Common myeloid progenitor, CD34-positive (primary cell): ENCODE measurements at regions not wholly inside any gene's neighbourhood (a gene's known extent, or its start where the extent isn't known, plus 50 kb on each side); places are given as distances from the start of the nearest gene placed in this dataset.
A peak's percentile ranks its signal among the peaks of the same experiment; 100 is the strongest.

ENCODE experiments used
- CTCF ChIA-PET: fragments of 350-600 bp; sonication (Branson Sonifier 250); formaldehyde crosslinking; loops from one replicate; lab custom pipeline; 2021; ENCODE audit warnings: antibody characterized with exemption; lab: Charles Lee
- POLR2A ChIA-PET: fragments of 350-600 bp; sonication (Branson Sonifier 250); formaldehyde crosslinking; loops from one replicate; lab custom pipeline; 2021; ENCODE audit warnings: antibody characterized with exemption; lab: Charles Lee
- DNase-seq, 3 donors: peaks; one replicate each; pipeline versions ENCODE4 v3.0.0 to v3.0.0-alpha.2; 2013
- H3K27ac ChIP-seq, 2 experiments: 1 replicate in 1 of 2; 2 replicates in 1 of 2; pipeline ENCODE4 v1.7.0; 2013; ENCODE audit warnings: inconsistent platforms in 2 of 2, low read length in 2 of 2, mild to moderate bottlenecking in 2 of 2, low read depth in 1 of 2, moderate library complexity in 1 of 2; ENCODE audit not compliant: severe bottlenecking in 2 of 2, insufficient read depth in 1 of 2, poor library complexity in 1 of 2
- H3K27me3 ChIP-seq, 5 experiments: replicated peaks in 2 of 5; 1 replicate in 3 of 5; 2 replicates in 2 of 5; pipeline versions ENCODE4 v1.6.1 to v1.7.0; 2013; ENCODE audit warnings: low read length in 4 of 5, mild to moderate bottlenecking in 2 of 5, moderate library complexity in 2 of 5, inconsistent platforms in 1 of 5; ENCODE audit not compliant: insufficient read depth in 5 of 5, control insufficient read depth in 4 of 5
- H3K36me3 ChIP-seq, 4 experiments: 1 replicate in 2 of 4; 2 replicates in 2 of 4; pipeline versions ENCODE4 v1.6.1 to v1.7.0; 2013; ENCODE audit warnings: low read length in 3 of 4, control low read depth in 1 of 4, mild to moderate bottlenecking in 1 of 4; ENCODE audit not compliant: control insufficient read depth in 4 of 4, insufficient read depth in 4 of 4
- H3K4me1 ChIP-seq, 4 experiments: 1 replicate in 3 of 4; 2 replicates in 1 of 4; pipeline versions ENCODE4 v1.6.1 to v1.7.1; 2013; ENCODE audit warnings: low read length in 3 of 4, mild to moderate bottlenecking in 3 of 4, control low read depth in 1 of 4, inconsistent platforms in 1 of 4, moderate library complexity in 1 of 4; ENCODE audit not compliant: control insufficient read depth in 4 of 4, insufficient read depth in 4 of 4; ENCODE audit errors: control extremely low read depth in 1 of 4
- H3K4me3 ChIP-seq, 7 experiments: 1 replicate in 4 of 7; 2 replicates in 3 of 7; pipeline versions ENCODE4 v1.5.1 to v1.7.0; 2013; ENCODE audit warnings: mild to moderate bottlenecking in 7 of 7, low read length in 6 of 7, moderate library complexity in 6 of 7, inconsistent platforms in 2 of 7, low read depth in 2 of 7, control low read depth in 1 of 7; ENCODE audit not compliant: insufficient read depth in 4 of 7, control insufficient read depth in 1 of 7; ENCODE audit errors: extremely low read depth in 1 of 7
- H3K9me3 ChIP-seq, 5 experiments: 1 replicate in 4 of 5; 2 replicates in 1 of 5; pipeline versions ENCODE4 v1.6.1 to v1.7.1; 2013; ENCODE audit warnings: low read length in 4 of 5, mild to moderate bottlenecking in 2 of 5, inconsistent platforms in 1 of 5, low read depth in 1 of 5, moderate library complexity in 1 of 5; ENCODE audit not compliant: control insufficient read depth in 4 of 5, insufficient read depth in 2 of 5; ENCODE audit errors: control extremely low read depth in 1 of 5
- WGBS: methylation state at CpG from one replicate; pipeline ENCODE4 v1.1.5; 2013; ENCODE audit not compliant: insufficient coverage; 5-methylcytosine and 5-hydroxymethylcytosine counted together

DNA sequence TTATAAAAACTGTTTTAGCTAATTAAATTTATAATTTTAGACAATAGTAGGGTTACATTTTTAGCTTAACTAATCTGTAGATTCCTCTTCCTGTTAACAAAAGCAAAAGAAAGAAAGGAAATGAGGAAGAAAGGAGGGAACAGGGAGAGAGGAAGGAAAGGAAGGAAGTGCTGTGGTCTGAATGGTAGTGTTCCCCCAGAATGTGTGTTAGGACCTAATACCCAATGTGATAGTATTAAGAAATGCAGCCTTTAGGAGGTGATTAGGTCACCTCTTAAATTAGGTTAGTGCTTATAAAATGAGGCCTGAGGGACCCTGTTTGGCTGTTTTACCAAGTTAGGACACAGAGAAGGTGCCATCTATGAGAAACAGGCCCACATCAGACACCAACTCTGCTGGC is 136.9 kb upstream of the SAMSN1 start:
- Histone ChIP-seq H3K9me3 (no peaks in the 10 kb centered on the region), H3K4me3 (no peak overlapping the region), H3K27ac (no peak overlapping the region), H3K27me3 (no peaks in the 10 kb centered on the region), H3K4me1 (peaks cover 0 to 54% (median 7%) of the 10 kb centered on the region in 4 experiments), H3K36me3 (no peaks in the 10 kb centered on the region)
- ChIA-PET CTCF (no interaction called here), POLR2A (no interaction called here)
- no peak for DNase-seq

- no peaks in the 10 kb centered on the region for H3K9me3 ChIP-seq
- no peak for DNase-seq
- H3K27me3 ChIP-seq = no peaks in the 10 kb centered on the region
- WGBS = 100% methylated on average over 2 of the region's 3 CpGs
- ChIA-PET CTCF (no interaction called here), POLR2A (no interaction called here)
- no peak overlapping the region for H3K27ac ChIP-seq
- H3K4me3 ChIP-seq = no peak overlapping the region
- H3K36me3 ChIP-seq = no peaks in the 10 kb centered on the region
- H3K4me1 ChIP-seq = peaks cover 13 to 48% (median 19%) of the 10 kb centered on the region in 4 experiments
Measured at GRCh38 chr21:14678973-14679574, 133.0 kb upstream of the SAMSN1 start.

DNA sequence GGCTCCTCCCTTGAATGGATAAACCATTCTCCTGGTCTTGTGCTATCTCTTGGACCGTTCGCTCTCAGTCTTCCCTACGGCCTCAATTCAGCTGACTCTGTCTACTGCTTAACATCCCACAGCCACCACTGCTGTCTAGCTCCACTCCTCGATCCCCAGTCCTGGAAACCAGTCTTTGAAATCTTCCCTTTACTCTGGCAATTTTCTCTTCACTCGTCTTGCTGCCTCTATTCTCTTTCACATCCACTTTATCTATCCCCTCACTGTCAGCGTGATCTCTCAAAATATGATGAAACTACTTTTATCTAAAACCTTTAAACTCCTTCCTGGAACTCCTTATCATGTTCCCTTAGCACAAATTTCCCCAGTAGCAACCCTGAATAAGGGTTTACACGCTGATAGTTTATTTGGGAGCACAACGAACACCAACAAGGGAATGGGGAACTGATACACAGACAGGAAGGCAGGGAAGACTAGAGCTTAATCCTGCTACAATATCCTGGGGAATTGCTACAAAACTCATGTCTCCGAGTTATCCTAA is 131.6 kb upstream of the SAMSN1 start:
- no peak overlapping the region for H3K4me3 ChIP-seq
- DNase-seq = no peak
- POLR2A ChIA-PET = no interaction called here
- H3K27ac ChIP-seq = peak overlapping the region in 1 of 2 experiments; percentile 21
- CTCF ChIA-PET = interaction anchor here (0.6 kb wide), 1 partner anchor 228 kb away, joined by 3 read pairs; no protein-coding TSS in a partner anchor
- no peaks in the 10 kb centered on the region for H3K36me3 ChIP-seq
- H3K4me1 ChIP-seq = peaks cover 13 to 39% (median 17%) of the 10 kb centered on the region in 4 experiments
- no peaks in the 10 kb centered on the region for H3K27me3 ChIP-seq
- H3K9me3 ChIP-seq = no peaks in the 10 kb centered on the region
- 98% methylated on average over 7 of the region's 9 CpGs for WGBS

DNA sequence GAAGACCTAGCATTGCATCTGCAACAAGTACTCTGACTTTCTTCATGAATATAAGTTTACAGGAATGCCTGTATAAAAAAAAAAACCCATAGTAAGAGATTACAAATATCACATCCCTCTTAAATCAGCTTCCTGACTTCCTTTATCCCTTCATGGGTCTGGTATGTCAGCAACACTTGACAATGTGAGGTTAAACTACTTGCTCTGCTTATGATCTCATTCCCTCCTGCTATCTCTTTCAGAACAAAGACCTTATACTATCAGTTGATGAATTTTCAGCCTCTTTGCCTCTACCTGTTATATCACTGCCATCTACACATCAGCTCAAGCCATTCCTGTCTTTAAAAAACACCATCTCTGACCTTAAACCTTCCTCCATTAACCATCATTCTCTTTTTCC is 130.9 kb upstream of the SAMSN1 start:
- Histone ChIP-seq H3K9me3 (no peaks in the 10 kb centered on the region), H3K27me3 (no peaks in the 10 kb centered on the region), H3K36me3 (no peaks in the 10 kb centered on the region), H3K27ac (peak overlapping the region in 1 of 2 experiments; percentile 77), H3K4me3 (no peak overlapping the region), H3K4me1 (peaks cover 13 to 46% (median 17%) of the 10 kb centered on the region in 4 experiments)
- DNase-seq = no peak
- ChIA-PET POLR2A (no interaction called here), CTCF (interaction anchor here (0.6 to 1.5 kb wide), 2 partner anchors 15 to 229 kb away, joined by 3 read pairs; no protein-coding TSS in a partner anchor)

DNA sequence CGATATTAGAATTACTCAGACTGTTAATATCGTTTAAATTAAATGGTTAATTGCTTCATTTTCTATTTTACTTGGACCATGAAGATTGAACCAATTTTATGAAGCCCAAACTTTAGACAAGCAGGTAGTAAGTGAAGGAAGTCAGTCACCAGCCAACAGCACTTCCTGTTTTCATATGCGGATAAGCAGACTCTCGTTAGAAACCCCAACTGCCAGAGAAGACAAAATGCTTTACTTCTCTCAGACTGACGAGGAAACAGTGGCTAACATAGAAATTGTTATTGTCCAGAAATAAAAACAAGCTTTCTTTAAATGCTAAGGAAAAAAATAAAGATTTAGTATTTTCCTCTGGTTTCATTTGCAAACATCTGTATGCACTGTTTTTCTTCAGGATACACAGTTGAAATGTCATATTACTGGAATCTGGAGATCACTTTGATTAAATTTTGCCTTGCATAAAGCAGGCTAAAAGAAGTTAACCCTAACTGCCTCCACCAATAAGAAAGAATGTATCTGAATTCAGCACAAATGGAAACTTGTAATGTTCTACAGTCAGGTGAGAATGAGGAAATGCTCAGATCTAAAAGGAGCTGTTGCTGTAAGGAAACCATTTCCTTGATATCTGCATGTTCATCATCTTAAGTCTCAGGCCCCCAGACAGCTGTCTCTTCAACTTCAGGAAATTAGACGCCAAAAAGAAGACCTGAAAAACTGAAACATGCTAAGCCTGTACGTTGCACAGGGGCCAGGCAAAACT is 129.8 kb upstream of the SAMSN1 start:
- CTCF ChIA-PET = interaction anchor here (1.5 kb wide), 1 partner anchor 16 kb away, joined by 3 read pairs; no protein-coding TSS in a partner anchor
- H3K27ac ChIP-seq = peak overlapping the region; percentile 11 to 77
- WGBS = 0% methylated on average over 3 of the region's 7 CpGs
- no peaks in the 10 kb centered on the region for H3K9me3 ChIP-seq
- peak in 2 of 3 donors; percentile 67 to 77 for DNase-seq
- H3K4me3 ChIP-seq = peak overlapping the region in 3 of 7 experiments; percentile 19 to 30 (median 27)
- peaks cover 13 to 47% (median 17%) of the 10 kb centered on the region in 4 experiments for H3K4me1 ChIP-seq
- no peaks in the 10 kb centered on the region for H3K36me3 ChIP-seq
- POLR2A ChIA-PET = no interaction called here
- H3K27me3 ChIP-seq = no peaks in the 10 kb centered on the region

DNA sequence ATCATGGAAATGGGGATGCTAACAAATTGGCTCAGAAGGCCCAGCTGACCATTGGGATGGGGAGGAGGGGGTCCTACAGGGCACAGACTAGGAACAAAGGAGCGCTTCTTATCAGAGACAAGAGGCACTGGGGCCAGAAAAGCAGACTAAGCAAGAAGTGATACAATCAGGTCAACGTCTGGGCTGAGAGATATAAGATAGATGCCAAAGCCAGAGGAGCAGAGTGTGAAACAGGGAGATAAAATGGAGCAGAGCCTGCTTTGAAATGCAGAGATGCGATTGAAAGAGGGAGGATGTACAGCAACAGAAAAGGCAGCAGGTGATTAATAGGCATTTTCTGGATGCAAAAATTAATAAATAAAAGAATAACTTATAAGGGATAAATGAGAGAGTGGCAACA is 127.5 kb upstream of the SAMSN1 start:
- H3K36me3 ChIP-seq = no peaks in the 10 kb centered on the region
- H3K4me3 ChIP-seq = no peak overlapping the region
- DNase-seq = peak in 1 of 3 donors; percentile 33
- POLR2A ChIA-PET = no interaction called here
- H3K27ac ChIP-seq = no peak overlapping the region
- no peaks in the 10 kb centered on the region for H3K9me3 ChIP-seq
- H3K27me3 ChIP-seq = no peaks in the 10 kb centered on the region
- peaks cover 13 to 47% (median 17%) of the 10 kb centered on the region in 4 experiments for H3K4me1 ChIP-seq
- WGBS = 35% methylated on average over 2 of the region's 3 CpGs
- CTCF ChIA-PET = no interaction called here

DNA sequence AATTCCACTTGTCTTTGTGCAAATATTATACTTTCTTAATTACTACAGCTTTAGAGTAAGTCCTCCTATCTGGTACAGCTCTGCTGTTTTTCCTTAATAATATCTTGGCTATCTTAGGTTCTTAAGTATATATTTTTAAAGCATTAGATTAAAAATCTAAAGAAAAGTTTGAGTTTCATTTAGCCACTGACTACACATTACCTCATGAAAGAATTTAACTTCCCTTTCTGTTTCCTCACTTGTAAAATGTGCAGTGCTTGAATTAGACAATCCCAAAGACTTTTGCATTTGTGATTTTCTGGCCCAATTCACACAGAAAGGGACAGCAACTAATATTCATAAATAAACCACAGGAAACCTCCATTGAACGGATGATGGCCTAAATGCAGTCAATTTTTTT is 126.4 kb upstream of the SAMSN1 start:
- Histone ChIP-seq H3K27ac (no peak overlapping the region), H3K4me3 (no peak overlapping the region), H3K4me1 (peaks cover 13 to 41% (median 17%) of the 10 kb centered on the region in 4 experiments), H3K36me3 (no peaks in the 10 kb centered on the region), H3K27me3 (no peaks in the 10 kb centered on the region), H3K9me3 (no peaks in the 10 kb centered on the region)
- POLR2A ChIA-PET = interaction anchor here (0.6 kb wide), 1 partner anchor 220 kb away, joined by 5 read pairs; no protein-coding TSS in a partner anchor
- CTCF ChIA-PET = no interaction called here
- DNase-seq = peak in 1 of 3 donors; percentile 27
- WGBS = no CpG with 5 or more reads among the region's 1 CpG
